ENCODE measurements at regions not wholly inside any gene's neighbourhood (a gene's known extent, or its start where the extent isn't known, plus 50 kb on each side); places are given as distances from the start of the nearest gene placed in this dataset.
"Not testable (repeated sequence)": the region's sequence is repeated elsewhere in the genome, so short reads cannot be mapped to it uniquely, and the experiment has no call there.

GRCh38 chr9:75455444-75455921, 367.2 kb downstream of the OSTF1 start:
- WGBS, 10 experiments: 0 to 38% (median 23%) methylated on average over 1 of the region's 1 CpG; no CpG with 5 or more reads in 4 of the 10 experiments
- ATAC-seq (replicated peaks in 6 of 8): peak in 2 of 8 experiments; percentile 70 to 72
- no peak overlapping the region for H3K27ac ChIP-seq
- in situ Hi-C loops (cut with MboI; ENCODE audit: low pct_unique_long_range_greater_than_20kb in 2 of 9, low sequenced_read_pairs in 9 of 9, unreplicated experiment in 9 of 9): no loop called here
- no peak overlapping the region for H3K4me3 ChIP-seq
- H3K4me1 ChIP-seq (replicated peaks in 1 of 2): no peaks in the 10 kb centered on the region

GRCh38 chr9:75456698-75457097, 368.4 kb downstream of the OSTF1 start:
- no peak overlapping the region for H3K27ac ChIP-seq
- ATAC-seq (replicated peaks in 6 of 8): peak in 2 of 8 experiments; percentile 51 to 64
- H3K4me3 ChIP-seq: no peak overlapping the region
- no peaks in the 10 kb centered on the region for H3K4me1 ChIP-seq (replicated peaks in 1 of 2)
- in situ Hi-C loops (cut with MboI; ENCODE audit: low pct_unique_long_range_greater_than_20kb in 2 of 9, low sequenced_read_pairs in 9 of 9, unreplicated experiment in 9 of 9): no loop called here

GRCh38 chr9:75457474-75458011, 369.2 kb downstream of the OSTF1 start:
- in situ Hi-C loops (cut with MboI; ENCODE audit: low pct_unique_long_range_greater_than_20kb in 2 of 9, low sequenced_read_pairs in 9 of 9, unreplicated experiment in 9 of 9): no loop called here
- Histone ChIP-seq H3K27ac (no peak overlapping the region), H3K4me1 (replicated peaks in 1 of 2) (no peaks in the 10 kb centered on the region), H3K4me3 (no peak overlapping the region)
- 28 to 90% (median 68%) methylated on average over 2 to 6 of the region's 6 CpGs for whole genome bisulfite sequencing, 10 experiments
- ATAC-seq (replicated peaks in 6 of 8): no peak

- 10 to 100% (median 67%) methylated on average over 1 to 3 of the region's 4 CpGs; no CpG with 5 or more reads in 2 of the 10 experiments for WGBS, 10 experiments
- in situ Hi-C loops (cut with MboI; ENCODE audit: low pct_unique_long_range_greater_than_20kb in 2 of 9, low sequenced_read_pairs in 9 of 9, unreplicated experiment in 9 of 9); H3K4me1 ChIP-seq (replicated peaks in 1 of 2); H3K4me3 ChIP-seq; ATAC-seq (replicated peaks in 6 of 8); H3K27ac ChIP-seq: not testable (repeated sequence)
Observed at GRCh38 chr9:75459311-75459710, 371.0 kb downstream of the OSTF1 start.

- in situ Hi-C loops (cut with MboI; ENCODE audit: low pct_unique_long_range_greater_than_20kb in 2 of 9, low sequenced_read_pairs in 9 of 9, unreplicated experiment in 9 of 9): no loop called here
- no peak overlapping the region for H3K4me3 ChIP-seq
- ATAC-seq (replicated peaks in 6 of 8): no peak
- no peak overlapping the region for H3K27ac ChIP-seq
- H3K4me1 ChIP-seq (replicated peaks in 1 of 2): no peaks in the 10 kb centered on the region
Observed at GRCh38 chr9:75461183-75461582, 372.9 kb downstream of the OSTF1 start.

- in situ Hi-C loops (cut with MboI; ENCODE audit: low pct_unique_long_range_greater_than_20kb in 2 of 9, low sequenced_read_pairs in 9 of 9, unreplicated experiment in 9 of 9): no loop called here
- H3K4me3 ChIP-seq: no peak overlapping the region
- no peak for ATAC-seq (replicated peaks in 6 of 8)
- H3K27ac ChIP-seq: no peak overlapping the region
- WGBS, 10 experiments: 0 to 88% (median 0%) methylated on average over 1 of the region's 1 CpG; no CpG with 5 or more reads in 3 of the 10 experiments
- no peaks in the 10 kb centered on the region for H3K4me1 ChIP-seq (replicated peaks in 1 of 2)
Observed at GRCh38 chr9:75462866-75463265, 374.6 kb downstream of the OSTF1 start.

- in situ Hi-C loops (cut with MboI; ENCODE audit: low pct_unique_long_range_greater_than_20kb in 2 of 9, low sequenced_read_pairs in 9 of 9, unreplicated experiment in 9 of 9): no loop called here
- ATAC-seq (replicated peaks in 6 of 8): no peak
- H3K27ac ChIP-seq: no peak overlapping the region
- H3K4me3 ChIP-seq: no peak overlapping the region
- peaks cover 0 to 3% of the 10 kb centered on the region in 2 donors for H3K4me1 ChIP-seq (replicated peaks in 1 of 2)
Observed at GRCh38 chr9:75463871-75464270, 375.6 kb downstream of the OSTF1 start.

GRCh38 chr9:75464726-75465125, 376.4 kb downstream of the OSTF1 start:
- in situ Hi-C loops (cut with MboI; ENCODE audit: low pct_unique_long_range_greater_than_20kb in 2 of 9, low sequenced_read_pairs in 9 of 9, unreplicated experiment in 9 of 9): no loop called here
- Histone ChIP-seq H3K4me1 (replicated peaks in 1 of 2) (peaks cover 0 to 3% of the 10 kb centered on the region in 2 donors), H3K27ac (no peak overlapping the region), H3K4me3 (no peak overlapping the region)
- ATAC-seq (replicated peaks in 6 of 8): no peak
- 0 to 100% (median 76%) methylated on average over 1 to 3 of the region's 4 CpGs for WGBS, 10 experiments

GRCh38 chr9:75467142-75467541, 378.8 kb downstream of the OSTF1 start:
- WGBS, 10 experiments: 0 to 10% (median 0%) methylated on average over 2 of the region's 2 CpGs; no CpG with 5 or more reads in 6 of the 10 experiments
- peaks cover 0 to 3% of the 10 kb centered on the region in 2 donors for H3K4me1 ChIP-seq (replicated peaks in 1 of 2)
- in situ Hi-C loops (cut with MboI; ENCODE audit: low pct_unique_long_range_greater_than_20kb in 2 of 9, low sequenced_read_pairs in 9 of 9, unreplicated experiment in 9 of 9): no loop called here

GRCh38 chr9:75471549-75472114, 383.3 kb downstream of the OSTF1 start:
- no peak for ATAC-seq (replicated peaks in 6 of 8)
- no peak overlapping the region for H3K4me3 ChIP-seq
- in situ Hi-C loops (cut with MboI; ENCODE audit: low pct_unique_long_range_greater_than_20kb in 2 of 9, low sequenced_read_pairs in 9 of 9, unreplicated experiment in 9 of 9): no loop called here
- H3K4me1 ChIP-seq (replicated peaks in 1 of 2): peaks cover 0 to 3% of the 10 kb centered on the region in 2 donors
- no peak overlapping the region for H3K27ac ChIP-seq
- WGBS, 10 experiments: 0 to 66% (median 15%) methylated on average over 1 to 3 of the region's 3 CpGs

More at GRCh38 chr9:75467142-75467541, 378.8 kb downstream of the OSTF1 start:
- peak in 4 of 8 experiments; percentile 30 to 83 (median 74) for ATAC-seq (replicated peaks in 6 of 8)
- H3K27ac ChIP-seq: no peak overlapping the region
- no peak overlapping the region for H3K4me3 ChIP-seq

GRCh38 chr9:75482566-75482965, 394.3 kb downstream of the OSTF1 start:
- H3K4me3 ChIP-seq: no peak overlapping the region
- H3K4me1 ChIP-seq (replicated peaks in 1 of 2): peaks cover 0 to 1% of the 10 kb centered on the region in 2 donors
- H3K27ac ChIP-seq: no peak overlapping the region
- in situ Hi-C loops (cut with MboI; ENCODE audit: low pct_unique_long_range_greater_than_20kb in 2 of 9, low sequenced_read_pairs in 9 of 9, unreplicated experiment in 9 of 9): no loop called here
- WGBS, 10 experiments: 0 to 86% (median 71%) methylated on average over 2 of the region's 2 CpGs; no CpG with 5 or more reads in 3 of the 10 experiments
- no peak for ATAC-seq (replicated peaks in 6 of 8)

GRCh38 chr9:75483636-75484035, 395.3 kb downstream of the OSTF1 start:
- Histone ChIP-seq H3K4me3 (no peak overlapping the region), H3K27ac (no peak overlapping the region), H3K4me1 (replicated peaks in 1 of 2) (peaks cover 0 to 2% of the 10 kb centered on the region in 2 donors)
- WGBS, 10 experiments: 0 to 100% (median 79%) methylated on average over 1 to 2 of the region's 2 CpGs; no CpG with 5 or more reads in 1 of the 10 experiments
- in situ Hi-C loops (cut with MboI; ENCODE audit: low pct_unique_long_range_greater_than_20kb in 2 of 9, low sequenced_read_pairs in 9 of 9, unreplicated experiment in 9 of 9): no loop called here
- no peak for ATAC-seq (replicated peaks in 6 of 8)

- 0 to 83% (median 38%) methylated on average over 1 to 3 of the region's 5 CpGs; no CpG with 5 or more reads in 2 of the 10 experiments for WGBS, 10 experiments
- peak in 3 of 8 experiments; percentile 44 to 78 (median 52) for ATAC-seq (replicated peaks in 6 of 8)
- Histone ChIP-seq H3K4me1 (replicated peaks in 1 of 2) (peaks cover 0 to 2% of the 10 kb centered on the region in 2 donors), H3K27ac (no peak overlapping the region), H3K4me3 (no peak overlapping the region)
- in situ Hi-C loops (cut with MboI; ENCODE audit: low pct_unique_long_range_greater_than_20kb in 2 of 9, low sequenced_read_pairs in 9 of 9, unreplicated experiment in 9 of 9): no loop called here
Observed at GRCh38 chr9:75487856-75488718, 399.8 kb downstream of the OSTF1 start.
